ENCODE measurements at regions not wholly inside any gene's neighbourhood (a gene's known extent, or its start where the extent isn't known, plus 50 kb on each side); places are given as distances from the start of the nearest gene placed in this dataset.

DNA sequence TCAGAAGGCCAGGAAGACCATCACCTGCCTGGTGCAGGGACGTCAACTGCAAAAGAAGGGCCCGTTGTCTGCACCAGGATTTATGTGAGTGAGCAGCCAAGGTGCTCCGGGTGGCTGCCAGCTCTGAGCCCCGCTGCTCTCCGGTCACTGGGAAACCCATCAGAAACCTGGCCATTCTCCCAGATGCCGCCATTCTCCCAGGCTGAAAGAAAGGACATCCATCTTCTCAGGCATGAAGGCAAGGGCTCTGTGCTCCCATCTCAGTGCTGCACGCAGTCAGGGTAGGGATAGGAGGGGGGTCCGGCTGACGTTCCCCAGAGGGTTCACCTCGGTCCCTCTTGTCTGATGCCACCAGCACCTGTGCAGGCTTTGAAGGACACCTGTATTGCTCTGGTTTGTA, 158.4 kb downstream of the ERCC6L2 start:
- TF ChIP-seq, protein P1, sequence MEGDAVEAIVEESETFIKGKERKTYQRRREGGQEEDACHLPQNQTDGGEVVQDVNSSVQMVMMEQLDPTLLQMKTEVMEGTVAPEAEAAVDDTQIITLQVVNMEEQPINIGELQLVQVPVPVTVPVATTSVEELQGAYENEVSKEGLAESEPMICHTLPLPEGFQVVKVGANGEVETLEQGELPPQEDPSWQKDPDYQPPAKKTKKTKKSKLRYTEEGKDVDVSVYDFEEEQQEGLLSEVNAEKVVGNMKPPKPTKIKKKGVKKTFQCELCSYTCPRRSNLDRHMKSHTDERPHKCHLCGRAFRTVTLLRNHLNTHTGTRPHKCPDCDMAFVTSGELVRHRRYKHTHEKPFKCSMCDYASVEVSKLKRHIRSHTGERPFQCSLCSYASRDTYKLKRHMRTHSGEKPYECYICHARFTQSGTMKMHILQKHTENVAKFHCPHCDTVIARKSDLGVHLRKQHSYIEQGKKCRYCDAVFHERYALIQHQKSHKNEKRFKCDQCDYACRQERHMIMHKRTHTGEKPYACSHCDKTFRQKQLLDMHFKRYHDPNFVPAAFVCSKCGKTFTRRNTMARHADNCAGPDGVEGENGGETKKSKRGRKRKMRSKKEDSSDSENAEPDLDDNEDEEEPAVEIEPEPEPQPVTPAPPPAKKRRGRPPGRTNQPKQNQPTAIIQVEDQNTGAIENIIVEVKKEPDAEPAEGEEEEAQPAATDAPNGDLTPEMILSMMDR (IDR thresholded peaks at IDR 0.05): no peak
- TF ChIP-seq POLR2A (IDR thresholded peaks at IDR 0.05): no peak

Data from right lobe of liver (tissue), 4 donors.